Colon (tissue), 2 donors: ENCODE measurements at regions not wholly inside any gene's neighbourhood (a gene's known extent, or its start where the extent isn't known, plus 50 kb on each side); places are given as distances from the start of the nearest gene placed in this dataset.

ENCODE experiments used
- FAIRE-seq: peaks from 2 replicates; lab custom pipeline; 2012; peaks lifted over from hg19 to GRCh38; lab: Jason Lieb, UNC
- donor health status: control.
- donor health status: control.

GRCh38 chr20:60905919-60906318 is 346.1 kb upstream of the CDH4 start:
- FAIRE-seq = no peak

- no peak for FAIRE-seq
These were observed 345.5 kb upstream of the CDH4 start for GRCh38 chr20:60906555-60906954.

GRCh38 chr20:60913298-60913697 is 338.8 kb upstream of the CDH4 start:
- no peak for FAIRE-seq

GRCh38 chr20:60921022-60921622 is 330.9 kb upstream of the CDH4 start:
- no peak for FAIRE-seq

GRCh38 chr20:60926831-60927230 is 325.2 kb upstream of the CDH4 start:
- no peak for FAIRE-seq

- no peak for FAIRE-seq
These were observed 323.7 kb upstream of the CDH4 start for GRCh38 chr20:60928341-60928740.

- no peak for FAIRE-seq
These were observed 321.9 kb upstream of the CDH4 start for GRCh38 chr20:60930023-60930790.

GRCh38 chr20:60931696-60932095 is 320.4 kb upstream of the CDH4 start:
- FAIRE-seq = no peak

- FAIRE-seq = no peak
These were observed 317.3 kb upstream of the CDH4 start for GRCh38 chr20:60934724-60935123.

- no peak for FAIRE-seq
These were observed 316.1 kb upstream of the CDH4 start for GRCh38 chr20:60935971-60936370.

- FAIRE-seq = no peak
These were observed 314.5 kb upstream of the CDH4 start for GRCh38 chr20:60937585-60937984.

- FAIRE-seq = no peak
These were observed 310.7 kb upstream of the CDH4 start for GRCh38 chr20:60941379-60941778.

GRCh38 chr20:60947819-60948218 is 304.2 kb upstream of the CDH4 start:
- FAIRE-seq = no peak

GRCh38 chr20:60948224-60948623 is 303.8 kb upstream of the CDH4 start:
- FAIRE-seq = no peak

GRCh38 chr20:60950561-60950960 is 301.5 kb upstream of the CDH4 start:
- no peak for FAIRE-seq

- no peak for FAIRE-seq
These were observed 301.1 kb upstream of the CDH4 start for GRCh38 chr20:60950974-60951373.

GRCh38 chr20:60952861-60953260 is 299.2 kb upstream of the CDH4 start:
- no peak for FAIRE-seq

GRCh38 chr20:60953321-60953720 is 298.7 kb upstream of the CDH4 start:
- FAIRE-seq = no peak

- FAIRE-seq = no peak
These were observed 296.4 kb upstream of the CDH4 start for GRCh38 chr20:60955706-60956105.

GRCh38 chr20:60956194-60956593 is 295.9 kb upstream of the CDH4 start:
- no peak for FAIRE-seq

- FAIRE-seq = no peak
These were observed 294.4 kb upstream of the CDH4 start for GRCh38 chr20:60957621-60958020.

- FAIRE-seq = no peak
These were observed 292.1 kb upstream of the CDH4 start for GRCh38 chr20:60959971-60960370.

GRCh38 chr20:60960500-60960899 is 291.6 kb upstream of the CDH4 start:
- FAIRE-seq = no peak

GRCh38 chr20:60961551-60961950 is 290.5 kb upstream of the CDH4 start:
- no peak for FAIRE-seq
